ENCODE measurements at regions not wholly inside any gene's neighbourhood (a gene's known extent, or its start where the extent isn't known, plus 50 kb on each side); places are given as distances from the start of the nearest gene placed in this dataset.

DNA sequence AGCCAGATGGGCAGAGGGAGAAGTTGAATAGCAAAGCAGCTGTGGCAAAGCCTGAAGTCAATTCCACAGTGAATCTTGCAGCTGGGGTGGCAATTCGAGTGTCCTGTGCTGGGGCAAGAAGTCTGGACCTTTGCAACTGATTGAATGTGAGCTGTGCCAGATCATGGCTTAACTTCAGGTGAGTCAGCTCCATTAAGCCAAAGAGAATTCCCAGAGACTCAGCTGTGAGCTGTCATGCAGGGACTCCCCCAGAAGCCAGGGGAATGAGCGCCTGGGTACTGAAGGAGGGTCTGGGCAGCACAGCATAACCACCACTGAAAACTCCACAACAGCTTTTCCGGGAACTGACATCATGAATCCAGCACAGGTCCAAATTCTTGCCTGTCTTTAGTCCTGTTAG lies 153.5 kb upstream of the TRPC7 start:
- DNase-seq (ENCODE audit: low read depth in 2 of 2): no peak

DNA sequence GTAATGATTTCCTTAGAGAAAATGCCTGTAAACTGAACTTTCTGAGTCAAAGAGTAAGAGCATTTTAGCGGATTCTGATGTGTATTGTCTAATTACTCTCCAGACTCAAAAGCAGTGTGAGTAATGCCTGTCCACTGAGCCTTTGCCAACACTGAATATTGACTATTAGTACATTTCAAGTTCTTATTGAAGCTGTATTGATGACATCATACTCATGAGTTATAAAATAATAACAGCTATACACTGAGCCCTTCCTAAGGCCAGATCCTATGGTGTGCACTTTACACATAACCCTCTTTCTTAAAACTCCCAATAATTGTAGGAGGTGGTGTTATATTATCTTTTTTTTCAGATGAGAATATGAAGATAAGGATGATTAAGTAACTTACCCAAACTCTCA lies 152.8 kb upstream of the TRPC7 start:
- H3K4me2 ChIP-seq (ENCODE audit: extremely low read depth, insufficient read depth, low read length): no peak overlapping the region
- no peak overlapping the region for H3K9ac ChIP-seq (ENCODE audit: insufficient read depth, low read length)
- TF ChIP-seq CTCF (conservative IDR thresholded peaks at IDR 0.05 in 1 of 2, IDR thresholded peaks at IDR 0.05 in 1 of 2; ENCODE audit: low read depth in 1 of 2, low read length in 2 of 2) (no peak), EZH2 (IDR thresholded peaks at IDR 0.05; ENCODE audit: low read length, missing control alignments) (no peak)
- no peak for DNase-seq (ENCODE audit: low read depth in 2 of 2)
- H3K4me3 ChIP-seq (replicated peaks in 1 of 4; ENCODE audit: control extremely low read depth in 1 of 4, insufficient read depth in 1 of 4, low read depth in 3 of 4, low read length in 4 of 4): no peak overlapping the region
- H3K79me2 ChIP-seq (ENCODE audit: control insufficient read depth, insufficient read depth, low read length): no peaks in the 10 kb centered on the region
- H3K9me3 ChIP-seq (ENCODE audit: control insufficient read depth, insufficient read depth, low read depth, low read length): no peaks in the 10 kb centered on the region
- no peak overlapping the region for H2AFZ ChIP-seq (ENCODE audit: low read length)
- no peaks in the 10 kb centered on the region for H3K4me1 ChIP-seq (ENCODE audit: control insufficient read depth, extremely low read depth, insufficient read depth, low read length)
- H3K27ac ChIP-seq (ENCODE audit: insufficient read depth, low read length): no peak overlapping the region
- no peaks in the 10 kb centered on the region for H3K27me3 ChIP-seq (ENCODE audit: control insufficient read depth, insufficient read depth, low read length)
- no peaks in the 10 kb centered on the region for H3K36me3 ChIP-seq (ENCODE audit: control insufficient read depth, insufficient read depth, low read length)
- H4K20me1 ChIP-seq (ENCODE audit: control insufficient read depth, extremely low read depth, insufficient read depth, low read length): no peaks in the 10 kb centered on the region

More for the DNA sequence above, 153.5 kb upstream of the TRPC7 start:
- TF ChIP-seq CTCF (conservative IDR thresholded peaks at IDR 0.05 in 1 of 2, IDR thresholded peaks at IDR 0.05 in 1 of 2; ENCODE audit: low read depth in 1 of 2, low read length in 2 of 2): no peak
- no peak for TF ChIP-seq EZH2 (IDR thresholded peaks at IDR 0.05; ENCODE audit: low read length, missing control alignments)
- no peaks in the 10 kb centered on the region for H3K4me1 ChIP-seq (ENCODE audit: control insufficient read depth, extremely low read depth, insufficient read depth, low read length)
- H3K4me2 ChIP-seq (ENCODE audit: extremely low read depth, insufficient read depth, low read length): no peak overlapping the region
- no peaks in the 10 kb centered on the region for H3K79me2 ChIP-seq (ENCODE audit: control insufficient read depth, insufficient read depth, low read length)
- H3K4me3 ChIP-seq (replicated peaks in 1 of 4; ENCODE audit: control extremely low read depth in 1 of 4, insufficient read depth in 1 of 4, low read depth in 3 of 4, low read length in 4 of 4): no peak overlapping the region
- no peaks in the 10 kb centered on the region for H3K36me3 ChIP-seq (ENCODE audit: control insufficient read depth, insufficient read depth, low read length)
- H3K9me3 ChIP-seq (ENCODE audit: control insufficient read depth, insufficient read depth, low read depth, low read length): no peaks in the 10 kb centered on the region
- H3K9ac ChIP-seq (ENCODE audit: insufficient read depth, low read length): no peak overlapping the region
- H3K27me3 ChIP-seq (ENCODE audit: control insufficient read depth, insufficient read depth, low read length): no peaks in the 10 kb centered on the region
- H4K20me1 ChIP-seq (ENCODE audit: control insufficient read depth, extremely low read depth, insufficient read depth, low read length): no peaks in the 10 kb centered on the region
- no peak overlapping the region for H2AFZ ChIP-seq (ENCODE audit: low read length)
- H3K27ac ChIP-seq (ENCODE audit: insufficient read depth, low read length): no peak overlapping the region

DNA sequence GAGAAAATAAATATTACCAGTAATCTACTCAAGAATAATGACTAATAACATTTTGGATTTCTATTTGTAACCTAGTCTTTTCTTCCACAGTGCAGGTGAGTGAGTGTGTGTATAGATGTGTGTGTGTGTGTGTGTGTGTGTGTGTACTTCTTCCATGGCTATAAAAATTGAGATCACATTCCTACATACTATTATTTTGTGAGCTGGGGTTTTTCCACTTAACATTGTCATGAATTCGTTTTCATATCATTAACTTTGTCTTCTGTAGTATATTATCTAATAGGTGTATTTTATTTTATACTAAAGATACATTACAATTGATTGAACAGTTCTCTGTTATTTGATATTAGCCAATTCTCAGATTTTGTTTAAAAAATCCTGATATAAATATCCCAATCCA lies 152.4 kb upstream of the TRPC7 start:
- no peak overlapping the region for H3K9ac ChIP-seq (ENCODE audit: insufficient read depth, low read length)
- H2AFZ ChIP-seq (ENCODE audit: low read length): no peak overlapping the region
- TF ChIP-seq EZH2 (IDR thresholded peaks at IDR 0.05; ENCODE audit: low read length, missing control alignments) (no peak), CTCF (conservative IDR thresholded peaks at IDR 0.05 in 1 of 2, IDR thresholded peaks at IDR 0.05 in 1 of 2; ENCODE audit: low read depth in 1 of 2, low read length in 2 of 2) (no peak)
- H3K36me3 ChIP-seq (ENCODE audit: control insufficient read depth, insufficient read depth, low read length): no peaks in the 10 kb centered on the region
- no peak for DNase-seq (ENCODE audit: low read depth in 2 of 2)
- H3K27me3 ChIP-seq (ENCODE audit: control insufficient read depth, insufficient read depth, low read length): no peaks in the 10 kb centered on the region
- no peak overlapping the region for H3K27ac ChIP-seq (ENCODE audit: insufficient read depth, low read length)
- no peak overlapping the region for H3K4me2 ChIP-seq (ENCODE audit: extremely low read depth, insufficient read depth, low read length)
- H3K4me1 ChIP-seq (ENCODE audit: control insufficient read depth, extremely low read depth, insufficient read depth, low read length): no peaks in the 10 kb centered on the region
- no peak overlapping the region for H3K4me3 ChIP-seq (replicated peaks in 1 of 4; ENCODE audit: control extremely low read depth in 1 of 4, insufficient read depth in 1 of 4, low read depth in 3 of 4, low read length in 4 of 4)
- no peaks in the 10 kb centered on the region for H3K9me3 ChIP-seq (ENCODE audit: control insufficient read depth, insufficient read depth, low read depth, low read length)
- no peaks in the 10 kb centered on the region for H3K79me2 ChIP-seq (ENCODE audit: control insufficient read depth, insufficient read depth, low read length)
- H4K20me1 ChIP-seq (ENCODE audit: control insufficient read depth, extremely low read depth, insufficient read depth, low read length): no peaks in the 10 kb centered on the region
